GM12872 (cell line): ENCODE measurements at regions not wholly inside any gene's neighbourhood (a gene's known extent, or its start where the extent isn't known, plus 50 kb on each side); places are given as distances from the start of the nearest gene placed in this dataset.

Source experiments
- CTCF ChIP-seq: IDR thresholded peaks from 3 replicates; pipeline ENCODE4 v1.5.1; 2011; ENCODE audit warnings: low read depth, mild to moderate bottlenecking, low read length, moderate library complexity; ENCODE audit not compliant: insufficient read depth

- no peak for TF ChIP-seq CTCF
These were observed 245.6 kb upstream of the GSE1 start for GRCh38 chr16:85367485-85367884.

- TF ChIP-seq CTCF = no peak
These were observed 244.1 kb upstream of the GSE1 start for GRCh38 chr16:85369060-85369459.

- peak; percentile 93 for TF ChIP-seq CTCF
These were observed 243.2 kb upstream of the GSE1 start for GRCh38 chr16:85369741-85370528.

GRCh38 chr16:85370543-85370880 is 242.6 kb upstream of the GSE1 start:
- TF ChIP-seq CTCF = no peak

GRCh38 chr16:85370881-85371651 is 242.1 kb upstream of the GSE1 start:
- TF ChIP-seq CTCF = no peak

- no peak for TF ChIP-seq CTCF
These were observed 241.2 kb upstream of the GSE1 start for GRCh38 chr16:85371948-85372347.

GRCh38 chr16:85372627-85373372 is 240.3 kb upstream of the GSE1 start:
- TF ChIP-seq CTCF = no peak
